GM18951 (cell line): ENCODE measurements at regions not wholly inside any gene's neighbourhood (a gene's known extent, or its start where the extent isn't known, plus 50 kb on each side); places are given as distances from the start of the nearest gene placed in this dataset.

Experiments used
- POLR2A ChIP-seq: IDR thresholded peaks from 4 replicates; pipeline ENCODE4 v1.6.1; 2011; ENCODE audit warnings: mild to moderate bottlenecking; ENCODE audit not compliant: insufficient read length, insufficient read depth; ENCODE audit errors: extremely low read depth
- in situ Hi-C: fragments of 300-500 bp; cut with MboI; formaldehyde crosslinking; loops from one replicate; pipeline ENCODE4 v1.12.0; 2022; ENCODE audit warnings: low sequenced_read_pairs, mixed read lengths, inconsistent platforms; ENCODE audit not compliant: unreplicated experiment

DNA sequence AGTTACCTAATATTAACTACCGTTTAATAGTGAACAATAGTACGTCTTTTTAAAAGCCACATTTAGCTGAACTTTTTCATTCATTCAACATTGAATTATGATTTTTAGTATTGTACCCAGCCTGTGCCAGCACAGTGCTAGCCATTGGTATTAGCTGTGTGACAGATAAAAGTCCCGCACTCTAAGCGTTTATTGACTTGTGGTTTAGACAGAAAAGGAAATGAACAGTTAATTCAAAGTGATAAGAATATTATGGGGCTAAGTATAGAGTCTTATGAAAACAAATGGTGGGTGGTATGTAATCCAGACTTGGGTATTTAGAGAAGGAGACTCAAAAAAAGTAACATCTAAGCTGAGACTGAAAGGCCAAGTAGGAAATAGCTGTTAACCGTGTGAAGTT lies 202.3 kb downstream of the RPS12 start:
- in situ Hi-C loops = no loop called here
- TF ChIP-seq POLR2A = no peak

DNA sequence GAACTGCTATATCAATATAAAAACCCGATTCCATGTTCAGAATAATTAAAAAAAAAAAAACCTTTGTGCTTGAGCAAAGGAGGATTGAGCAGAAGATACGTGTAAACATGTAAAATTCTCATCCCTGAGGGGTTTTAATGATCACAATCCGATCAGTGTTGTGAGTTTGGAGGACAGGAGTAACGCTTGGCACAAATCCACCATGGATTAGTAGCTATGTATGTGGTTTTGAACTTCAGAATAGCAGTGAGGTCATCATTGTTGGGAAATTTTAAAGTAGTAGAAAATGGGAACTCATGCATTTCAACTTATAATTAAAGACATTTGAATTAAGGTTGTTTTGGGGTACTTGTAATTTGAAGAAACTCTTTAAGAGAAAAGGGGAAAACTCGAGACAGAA lies 203.2 kb downstream of the RPS12 start:
- no peak for TF ChIP-seq POLR2A
- in situ Hi-C loops = no loop called here

DNA sequence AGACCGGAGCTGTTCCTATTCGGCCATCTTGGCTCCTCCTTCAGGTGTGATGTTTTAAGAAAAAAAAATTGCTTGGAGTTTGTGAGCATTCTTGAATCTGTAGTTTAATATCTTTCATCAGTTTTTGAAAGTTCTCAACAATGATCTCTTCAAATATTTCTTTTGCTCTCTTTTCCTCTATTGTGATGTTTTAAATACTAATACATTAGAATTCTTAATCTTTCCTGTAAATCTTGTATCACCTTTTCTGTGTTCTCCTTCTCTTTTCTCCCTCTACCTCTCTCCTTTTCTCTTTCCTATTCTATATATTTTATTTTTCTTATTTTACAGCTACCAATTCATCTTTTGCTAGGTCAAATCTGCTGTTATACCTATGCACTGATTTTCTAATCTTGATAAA lies 212.3 kb downstream of the RPS12 start:
- in situ Hi-C loops = no loop called here

DNA sequence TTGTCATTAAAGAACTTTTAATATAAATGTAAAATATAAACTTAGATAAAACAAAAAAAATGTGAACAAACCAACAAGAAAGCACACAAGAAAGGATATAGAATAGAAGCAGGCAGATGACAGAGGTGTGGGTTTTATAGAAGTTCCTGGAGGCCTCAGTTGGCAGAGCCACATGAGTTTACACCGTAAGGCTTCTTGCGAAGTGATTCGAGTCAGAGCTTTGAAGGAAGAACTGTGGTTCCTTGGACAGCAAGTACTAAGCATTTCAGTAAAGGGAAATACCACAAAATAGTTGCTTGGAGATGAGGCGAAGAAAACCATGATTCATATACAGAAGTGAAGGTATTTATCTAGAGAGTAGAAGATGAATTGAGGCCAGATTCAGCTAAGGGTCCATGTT lies 207.9 kb upstream of the EYA4 start:
- TF ChIP-seq POLR2A = no peak
- in situ Hi-C loops = no loop called here

More for the DNA sequence above, 212.3 kb downstream of the RPS12 start:
- no peak for TF ChIP-seq POLR2A

DNA sequence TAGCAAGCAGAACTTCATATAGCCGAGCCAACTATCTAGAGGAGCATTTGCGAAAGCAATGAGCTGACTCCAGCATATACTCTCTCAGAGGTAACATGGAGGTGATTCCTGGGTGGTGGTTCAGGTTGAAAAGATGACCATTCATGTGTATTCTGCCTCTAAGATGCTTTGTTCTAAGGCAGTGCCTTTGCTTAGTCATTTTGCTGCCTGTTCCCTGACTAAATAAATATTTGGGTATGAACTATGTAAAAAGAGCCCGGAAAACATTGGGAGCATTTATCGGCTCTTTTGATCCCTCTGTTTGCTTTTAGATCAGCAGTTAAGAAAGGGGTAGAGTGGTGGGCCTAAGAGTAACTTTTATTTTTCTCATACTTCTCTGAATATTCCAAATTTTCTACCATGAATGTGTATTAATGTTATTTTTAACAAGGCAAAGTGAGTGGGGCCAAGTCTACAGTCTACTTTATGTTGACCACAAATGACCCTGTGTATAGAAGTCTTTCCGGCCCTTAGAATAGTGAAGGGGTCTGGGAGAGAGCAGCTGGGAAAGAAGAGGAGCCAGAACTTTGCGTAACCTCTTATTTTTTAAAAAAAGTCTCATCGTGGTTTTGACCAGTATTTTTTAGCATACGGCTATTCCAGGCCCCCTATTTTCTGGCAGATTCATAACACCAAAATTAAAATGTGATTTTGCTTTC lies 206.5 kb upstream of the EYA4 start:
- in situ Hi-C loops = no loop called here
- TF ChIP-seq POLR2A = no peak

DNA sequence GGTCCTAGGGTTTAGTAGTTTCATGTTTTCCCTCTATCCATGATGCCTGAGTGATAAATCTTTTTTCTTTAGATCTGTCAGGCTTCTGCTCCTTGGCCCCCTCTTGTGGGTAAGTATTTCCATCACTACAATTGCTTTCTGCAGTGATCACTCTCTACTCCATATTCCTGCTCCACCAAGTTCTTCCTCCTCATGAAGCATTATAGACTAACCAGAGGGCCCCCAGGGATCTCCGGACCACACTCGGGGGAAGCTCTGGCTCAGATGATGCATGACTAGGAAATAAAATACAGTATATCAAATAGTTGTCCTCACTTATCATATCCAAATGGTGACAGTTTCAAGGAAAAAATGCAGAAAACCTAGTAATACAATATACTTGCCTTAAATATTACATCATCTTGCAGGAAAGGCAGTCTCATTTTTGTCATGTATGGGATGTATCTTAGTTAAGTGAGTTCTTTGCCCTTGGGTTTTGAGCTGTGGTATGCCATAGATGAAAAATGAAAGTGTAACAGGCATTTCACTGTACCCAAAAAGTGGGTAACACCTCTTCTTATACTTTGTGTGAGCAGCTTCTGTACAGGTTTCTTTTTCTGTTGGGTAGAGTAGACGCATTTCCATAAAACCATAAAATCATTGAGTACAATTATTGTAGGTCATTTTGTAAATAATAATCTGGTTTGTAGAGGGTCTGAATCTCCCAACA lies 200.9 kb upstream of the EYA4 start:
- in situ Hi-C loops = loop anchor here (10.0 kb wide), 1 partner anchor 335 kb away; no protein-coding TSS in a partner anchor
- no peak for TF ChIP-seq POLR2A

DNA sequence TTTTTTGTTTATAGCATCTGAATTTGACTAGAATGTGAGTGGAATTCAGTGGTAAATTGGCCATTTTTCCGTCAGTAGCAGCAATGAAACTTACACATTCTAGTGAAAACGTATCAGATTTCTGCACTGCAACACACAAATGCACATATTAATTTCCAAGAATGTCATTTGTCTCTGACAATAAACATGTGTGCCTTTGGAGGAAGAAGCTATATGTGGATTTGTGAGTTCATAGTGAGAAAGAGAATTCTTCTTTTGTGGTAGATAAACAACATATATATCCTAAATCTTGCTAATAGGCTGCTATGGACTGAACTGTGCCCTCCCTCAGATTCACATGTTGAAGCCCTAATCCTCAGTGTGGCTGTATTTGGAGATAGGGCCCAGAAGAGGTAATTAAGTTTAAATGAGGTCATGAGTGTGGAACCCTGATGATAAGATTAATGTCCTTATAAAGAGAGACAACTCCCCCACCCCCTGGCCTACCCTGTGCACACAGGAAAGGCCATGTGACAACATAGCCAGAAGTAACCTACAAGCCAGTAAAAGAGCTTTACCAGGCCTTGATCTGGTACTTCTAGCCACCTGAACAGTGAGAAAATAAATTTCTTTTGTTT lies 200.2 kb upstream of the EYA4 start:
- in situ Hi-C loops = loop anchor here (10.0 kb wide), 1 partner anchor 334 kb away; no protein-coding TSS in a partner anchor
- no peak for TF ChIP-seq POLR2A

DNA sequence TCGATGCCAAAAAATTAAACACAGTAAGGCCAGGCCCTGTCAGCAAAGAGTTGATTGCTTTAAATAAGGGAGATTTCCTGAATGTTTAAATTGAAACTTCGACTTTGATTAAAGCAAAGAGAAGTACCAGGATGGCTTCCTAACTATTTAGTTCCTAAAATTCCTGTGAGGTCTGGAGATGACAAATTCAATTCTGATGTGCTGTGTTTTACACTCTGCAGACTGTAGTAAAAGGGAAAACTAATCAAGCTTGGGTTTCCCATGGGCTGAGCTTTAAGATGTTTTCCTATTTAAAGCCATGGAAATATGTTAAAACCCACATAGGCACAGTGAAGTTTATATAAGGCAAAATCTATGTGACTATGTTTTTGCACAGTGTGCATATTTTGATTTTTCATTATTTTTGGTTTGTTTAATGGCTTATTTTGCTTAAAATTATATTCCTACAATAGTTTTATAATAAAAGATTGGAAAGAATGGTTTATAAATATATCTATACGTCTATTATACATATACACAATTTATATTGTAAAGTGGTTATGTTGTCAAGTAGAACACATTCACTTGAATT lies 198.5 kb upstream of the EYA4 start:
- TF ChIP-seq POLR2A = no peak
- in situ Hi-C loops = loop anchor here (10.0 kb wide), 1 partner anchor 332 kb away; no protein-coding TSS in a partner anchor

DNA sequence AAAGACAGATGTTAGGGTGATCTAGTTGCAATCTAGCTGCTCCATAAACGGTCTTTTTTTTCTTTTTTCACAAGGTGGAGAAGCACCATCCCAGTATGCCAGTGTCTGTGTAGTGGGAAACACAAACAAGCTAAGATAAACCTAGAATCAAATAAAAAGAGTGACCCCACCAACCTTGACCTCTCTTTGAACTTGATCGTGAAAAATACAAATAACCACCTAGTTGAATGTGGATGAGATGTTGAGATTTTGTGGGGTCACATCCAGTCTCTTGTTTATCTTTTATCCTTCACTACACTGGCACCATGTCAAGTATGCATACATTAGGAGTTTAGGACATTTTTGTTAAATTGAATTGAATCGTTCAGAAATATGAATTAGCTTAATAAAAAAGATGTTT lies 194.6 kb upstream of the EYA4 start:
- TF ChIP-seq POLR2A = no peak
- in situ Hi-C loops = loop anchor here (10.0 kb wide), 1 partner anchor 328 kb away; no protein-coding TSS in a partner anchor

DNA sequence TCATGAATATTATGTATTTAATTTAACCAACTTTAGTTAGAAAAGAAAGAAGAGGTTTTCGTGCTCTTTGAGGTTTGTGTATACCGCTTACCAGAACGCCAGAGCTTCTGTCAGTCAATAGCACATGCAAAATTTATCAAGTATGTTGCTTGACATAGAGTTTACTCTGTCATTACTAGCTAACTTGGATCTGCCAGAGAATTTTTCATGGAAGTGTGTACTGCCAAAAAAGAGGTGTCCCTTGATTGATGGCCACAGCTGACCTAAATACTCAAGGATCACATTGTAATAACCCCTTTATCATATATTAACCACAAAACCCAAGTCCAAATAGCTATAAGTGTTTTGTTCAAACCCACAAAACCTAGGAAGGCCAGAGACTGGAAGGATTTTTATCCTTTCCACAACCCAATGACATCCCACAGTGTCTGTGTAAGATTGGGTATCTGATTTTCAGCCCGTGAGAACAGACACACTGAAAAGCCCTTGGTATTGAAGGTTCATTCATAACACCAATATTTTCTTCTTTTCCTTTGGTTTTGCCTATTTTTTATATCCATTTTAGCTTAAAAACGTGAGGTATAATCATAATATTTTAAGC lies 194.0 kb upstream of the EYA4 start:
- in situ Hi-C loops = loop anchor here (10.0 kb wide), 1 partner anchor 328 kb away; no protein-coding TSS in a partner anchor
- TF ChIP-seq POLR2A = no peak

DNA sequence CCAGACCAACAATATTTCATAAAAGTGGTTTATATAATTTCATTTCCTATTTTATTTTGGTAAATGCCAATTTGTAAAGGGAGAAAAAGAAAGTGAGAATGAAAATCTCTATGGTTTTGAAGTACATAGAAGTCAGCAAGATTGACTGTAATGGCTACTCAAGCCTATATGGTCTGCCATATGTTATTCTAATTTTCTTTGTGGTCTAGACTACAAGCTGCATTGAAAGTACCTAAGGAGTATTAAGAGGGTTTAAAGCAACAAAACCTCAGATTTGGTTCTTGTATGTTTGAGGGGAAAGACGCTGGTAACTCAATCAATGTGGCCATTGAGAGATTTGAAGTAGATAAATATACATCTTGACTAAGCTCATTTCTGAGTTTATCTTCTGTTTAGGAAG lies 193.5 kb upstream of the EYA4 start:
- TF ChIP-seq POLR2A = no peak
- in situ Hi-C loops = loop anchor here (10.0 kb wide), 1 partner anchor 327 kb away; no protein-coding TSS in a partner anchor

DNA sequence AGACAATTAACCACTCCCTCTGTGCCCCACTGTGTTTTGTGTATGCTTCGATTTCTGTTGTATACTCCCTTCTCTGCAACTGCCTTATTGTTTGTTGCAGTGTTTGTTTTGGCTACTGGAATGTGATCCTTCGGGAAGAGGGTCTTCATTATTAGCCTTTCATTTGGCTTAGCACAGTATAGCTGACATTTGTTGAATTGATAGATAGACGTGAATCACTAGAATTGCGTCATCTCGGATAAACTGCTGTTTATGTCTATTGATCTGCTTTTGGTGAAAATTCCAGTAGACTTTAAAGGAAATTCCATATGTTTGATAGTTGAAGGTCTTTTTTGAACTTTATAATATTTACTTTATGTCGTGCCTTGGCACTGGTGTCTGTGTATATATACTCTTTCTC lies 189.9 kb upstream of the EYA4 start:
- in situ Hi-C loops = no loop called here
- no peak for TF ChIP-seq POLR2A

DNA sequence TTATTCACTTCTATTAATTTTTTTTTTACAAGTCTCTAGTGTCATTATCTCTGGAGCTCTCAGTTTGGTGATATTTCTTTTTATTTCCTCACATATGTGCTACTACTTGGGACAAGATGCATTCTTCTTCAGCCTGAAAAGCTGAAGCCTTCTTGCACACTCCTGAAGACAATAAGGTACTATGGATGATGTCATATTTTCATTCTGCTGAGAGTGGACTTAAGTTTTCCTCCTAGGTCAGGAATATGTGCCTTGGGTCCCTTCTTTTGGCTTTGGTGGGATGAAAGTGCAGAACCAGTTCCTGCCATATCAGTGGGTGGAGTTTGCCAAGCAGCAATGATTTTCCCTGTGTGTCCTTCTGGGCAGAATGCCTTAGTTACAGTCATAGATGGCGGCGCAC lies 188.7 kb upstream of the EYA4 start:
- in situ Hi-C loops = no loop called here
- no peak for TF ChIP-seq POLR2A
